ENCODE measurements at regions not wholly inside any gene's neighbourhood (a gene's known extent, or its start where the extent isn't known, plus 50 kb on each side); places are given as distances from the start of the nearest gene placed in this dataset.

- no peaks in the 10 kb centered on the region for H3K4me1 Mint-ChIP-seq (ENCODE audit: low read depth)
- H3K27me3 Mint-ChIP-seq (ENCODE audit: low read depth), result no peaks in the 10 kb centered on the region
- H3K36me3 Mint-ChIP-seq (ENCODE audit: insufficient read depth), result no peaks in the 10 kb centered on the region
- no peaks in the 10 kb centered on the region for H3K9me3 Mint-ChIP-seq
- DNase-seq, result no peak
- H3K4me3 Mint-ChIP-seq, result no peak overlapping the region
- no peak for ATAC-seq
These were observed 171.5 kb downstream of the ZMAT3 start for GRCh38 chr3:178900029-178900646.

GRCh38 chr3:178895178-178895789 is 176.3 kb downstream of the ZMAT3 start:
- Mint-ChIP-seq H3K36me3 (ENCODE audit: insufficient read depth) (no peaks in the 10 kb centered on the region), H3K4me1 (ENCODE audit: low read depth) (no peaks in the 10 kb centered on the region), H3K9me3 (peaks cover under 1% of the 10 kb centered on the region), H3K4me3 (no peak overlapping the region), H3K27me3 (ENCODE audit: low read depth) (no peaks in the 10 kb centered on the region)
- no peak for ATAC-seq
- DNase-seq, result no peak
